Chondrocyte (in vitro differentiated cells): ENCODE measurements at regions not wholly inside any gene's neighbourhood (a gene's known extent, or its start where the extent isn't known, plus 50 kb on each side); places are given as distances from the start of the nearest gene placed in this dataset.
"Not testable (repeated sequence)": the region's sequence is repeated elsewhere in the genome, so short reads cannot be mapped to it uniquely, and the experiment has no call there.

ENCODE experiments used
- DNase-seq: peaks from one replicate; pipeline ENCODE4 v3.0.0; 2021; ENCODE audit warnings: mixed read lengths, low spot score
- H3K27ac Mint-ChIP-seq: one replicate; pipeline ENCODE4 v1.8.0; 2021; ENCODE audit warnings: mild to moderate bottlenecking, moderate library complexity, mixed read lengths; ENCODE audit not compliant: unreplicated experiment
- H3K27me3 Mint-ChIP-seq: 2 replicates; pipeline ENCODE4 v1.8.0; 2021; ENCODE audit warnings: low read depth, mixed read lengths
- H3K36me3 Mint-ChIP-seq: 2 replicates; pipeline ENCODE4 v1.8.0; 2021; ENCODE audit warnings: low read depth, mixed read lengths
- H3K4me1 Mint-ChIP-seq: 2 replicates; pipeline ENCODE4 v1.8.0; 2021; ENCODE audit warnings: low read depth, mild to moderate bottlenecking, mixed read lengths
- H3K4me3 Mint-ChIP-seq: one replicate; pipeline ENCODE4 v1.8.0; 2021; ENCODE audit warnings: mild to moderate bottlenecking, moderate library complexity, mixed read lengths; ENCODE audit not compliant: unreplicated experiment
- H3K9me3 Mint-ChIP-seq: 2 replicates; pipeline ENCODE4 v1.8.0; 2021; ENCODE audit warnings: low read depth, mixed read lengths
- TF ChIP-seq, protein P1 (sequence below): fragments of 200-600 bp; sonication (generic); IDR thresholded peaks from 2 replicates; pipeline ENCODE4 v1.5.0; 2021; ENCODE audit warnings: antibody characterized with exemption, mild to moderate bottlenecking, moderate library complexity

- peaks cover 3% of the 10 kb centered on the region for H3K9me3 Mint-ChIP-seq
- TF ChIP-seq, protein P1, sequence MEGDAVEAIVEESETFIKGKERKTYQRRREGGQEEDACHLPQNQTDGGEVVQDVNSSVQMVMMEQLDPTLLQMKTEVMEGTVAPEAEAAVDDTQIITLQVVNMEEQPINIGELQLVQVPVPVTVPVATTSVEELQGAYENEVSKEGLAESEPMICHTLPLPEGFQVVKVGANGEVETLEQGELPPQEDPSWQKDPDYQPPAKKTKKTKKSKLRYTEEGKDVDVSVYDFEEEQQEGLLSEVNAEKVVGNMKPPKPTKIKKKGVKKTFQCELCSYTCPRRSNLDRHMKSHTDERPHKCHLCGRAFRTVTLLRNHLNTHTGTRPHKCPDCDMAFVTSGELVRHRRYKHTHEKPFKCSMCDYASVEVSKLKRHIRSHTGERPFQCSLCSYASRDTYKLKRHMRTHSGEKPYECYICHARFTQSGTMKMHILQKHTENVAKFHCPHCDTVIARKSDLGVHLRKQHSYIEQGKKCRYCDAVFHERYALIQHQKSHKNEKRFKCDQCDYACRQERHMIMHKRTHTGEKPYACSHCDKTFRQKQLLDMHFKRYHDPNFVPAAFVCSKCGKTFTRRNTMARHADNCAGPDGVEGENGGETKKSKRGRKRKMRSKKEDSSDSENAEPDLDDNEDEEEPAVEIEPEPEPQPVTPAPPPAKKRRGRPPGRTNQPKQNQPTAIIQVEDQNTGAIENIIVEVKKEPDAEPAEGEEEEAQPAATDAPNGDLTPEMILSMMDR = no peak
- H3K27ac Mint-ChIP-seq = peak overlapping the region; percentile 93
- H3K4me1 Mint-ChIP-seq = peaks cover 24% of the 10 kb centered on the region
- peak overlapping the region; percentile 29 for H3K4me3 Mint-ChIP-seq
- H3K27me3 Mint-ChIP-seq = no peaks in the 10 kb centered on the region
- no peaks in the 10 kb centered on the region for H3K36me3 Mint-ChIP-seq
- DNase-seq = no peak
These were observed 410.6 kb downstream of the PSAT1 start for GRCh38 chr9:78707481-78707991.

GRCh38 chr9:78712903-78713613 is 416.1 kb downstream of the PSAT1 start:
- no peak overlapping the region for H3K27ac Mint-ChIP-seq
- no peaks in the 10 kb centered on the region for H3K36me3 Mint-ChIP-seq

GRCh38 chr9:78713614-78714405 is 416.9 kb downstream of the PSAT1 start:
- H3K27ac Mint-ChIP-seq = peak overlapping the region; percentile 81
- DNase-seq = no peak

More at GRCh38 chr9:78712903-78713613, 416.1 kb downstream of the PSAT1 start:
- peaks cover 31% of the 10 kb centered on the region for H3K4me1 Mint-ChIP-seq
- DNase-seq = no peak
- TF ChIP-seq, protein P1 = no peak
- H3K9me3 Mint-ChIP-seq = peaks cover 3% of the 10 kb centered on the region
- no peaks in the 10 kb centered on the region for H3K27me3 Mint-ChIP-seq
- H3K4me3 Mint-ChIP-seq = no peak overlapping the region

DNA sequence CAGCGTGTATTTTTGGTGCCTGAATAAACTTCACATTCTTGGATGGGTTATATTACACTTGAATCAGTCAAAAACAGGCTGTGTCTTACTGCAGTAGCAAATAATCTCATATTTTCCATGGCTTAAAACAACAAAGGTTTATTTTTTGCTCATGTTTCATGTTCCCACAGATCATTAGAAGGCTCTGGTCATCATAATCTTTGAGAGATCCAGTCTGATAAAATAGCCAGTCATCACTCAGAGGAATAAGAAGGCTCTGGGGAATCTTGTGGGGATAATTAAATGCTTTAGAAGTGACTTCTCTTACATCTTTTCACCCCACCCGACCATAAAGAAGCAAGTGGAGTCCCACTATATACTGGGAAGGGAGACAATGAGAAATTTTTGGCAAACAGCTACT is 417.7 kb downstream of the PSAT1 start:
- H3K9me3 Mint-ChIP-seq = no peaks in the 10 kb centered on the region
- H3K27ac Mint-ChIP-seq = peak overlapping the region; percentile 81
- no peak overlapping the region for H3K4me3 Mint-ChIP-seq
- DNase-seq = no peak
- H3K4me1 Mint-ChIP-seq = peaks cover 19% of the 10 kb centered on the region
- H3K36me3 Mint-ChIP-seq = no peaks in the 10 kb centered on the region
- H3K27me3 Mint-ChIP-seq = no peaks in the 10 kb centered on the region
- TF ChIP-seq, protein P1 = no peak

More at GRCh38 chr9:78713614-78714405, 416.9 kb downstream of the PSAT1 start:
- H3K4me3 Mint-ChIP-seq = no peak overlapping the region
- H3K27me3 Mint-ChIP-seq = no peaks in the 10 kb centered on the region
- peaks cover 24% of the 10 kb centered on the region for H3K4me1 Mint-ChIP-seq
- H3K36me3 Mint-ChIP-seq = no peaks in the 10 kb centered on the region
- no peaks in the 10 kb centered on the region for H3K9me3 Mint-ChIP-seq
- TF ChIP-seq, protein P1 = no peak

- not testable (repeated sequence) for H3K27ac Mint-ChIP-seq, H3K9me3 Mint-ChIP-seq, H3K36me3 Mint-ChIP-seq, H3K27me3 Mint-ChIP-seq, H3K4me3 Mint-ChIP-seq, DNase-seq
- H3K4me1 Mint-ChIP-seq = peaks cover 11% of the 10 kb centered on the region
These were observed 422.1 kb downstream of the PSAT1 start for GRCh38 chr9:78719029-78719428.
